ENCODE measurements at regions not wholly inside any gene's neighbourhood (a gene's known extent, or its start where the extent isn't known, plus 50 kb on each side); places are given as distances from the start of the nearest gene placed in this dataset.

DNA sequence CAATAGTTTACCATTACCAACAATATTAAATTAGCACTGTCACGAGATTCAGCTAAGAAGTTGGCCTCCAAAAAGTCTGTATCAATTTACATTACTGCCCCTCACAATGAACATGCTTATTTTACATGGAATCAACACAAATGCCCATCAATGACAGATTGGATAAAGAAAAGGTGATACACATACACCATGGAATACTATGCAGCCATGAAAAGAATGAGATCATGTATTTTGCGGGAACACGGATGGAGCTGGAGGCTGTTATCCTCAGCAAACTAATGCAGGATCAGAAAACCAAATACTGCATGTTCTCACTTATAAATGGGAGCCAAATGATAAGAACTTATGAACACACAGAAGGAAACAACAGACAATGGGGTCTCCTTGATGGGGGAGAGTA is 211.8 kb upstream of the RREB1 start:
- H3K4me3 ChIP-seq (ENCODE audit: low read depth, low read length) = no peak overlapping the region
- TF ChIP-seq, protein P1, sequence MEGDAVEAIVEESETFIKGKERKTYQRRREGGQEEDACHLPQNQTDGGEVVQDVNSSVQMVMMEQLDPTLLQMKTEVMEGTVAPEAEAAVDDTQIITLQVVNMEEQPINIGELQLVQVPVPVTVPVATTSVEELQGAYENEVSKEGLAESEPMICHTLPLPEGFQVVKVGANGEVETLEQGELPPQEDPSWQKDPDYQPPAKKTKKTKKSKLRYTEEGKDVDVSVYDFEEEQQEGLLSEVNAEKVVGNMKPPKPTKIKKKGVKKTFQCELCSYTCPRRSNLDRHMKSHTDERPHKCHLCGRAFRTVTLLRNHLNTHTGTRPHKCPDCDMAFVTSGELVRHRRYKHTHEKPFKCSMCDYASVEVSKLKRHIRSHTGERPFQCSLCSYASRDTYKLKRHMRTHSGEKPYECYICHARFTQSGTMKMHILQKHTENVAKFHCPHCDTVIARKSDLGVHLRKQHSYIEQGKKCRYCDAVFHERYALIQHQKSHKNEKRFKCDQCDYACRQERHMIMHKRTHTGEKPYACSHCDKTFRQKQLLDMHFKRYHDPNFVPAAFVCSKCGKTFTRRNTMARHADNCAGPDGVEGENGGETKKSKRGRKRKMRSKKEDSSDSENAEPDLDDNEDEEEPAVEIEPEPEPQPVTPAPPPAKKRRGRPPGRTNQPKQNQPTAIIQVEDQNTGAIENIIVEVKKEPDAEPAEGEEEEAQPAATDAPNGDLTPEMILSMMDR (IDR thresholded peaks at IDR 0.05; ENCODE audit: insufficient read depth, low read depth, low read length) = no peak
- DNase-seq (ENCODE audit: low read depth) = no peak

DNA sequence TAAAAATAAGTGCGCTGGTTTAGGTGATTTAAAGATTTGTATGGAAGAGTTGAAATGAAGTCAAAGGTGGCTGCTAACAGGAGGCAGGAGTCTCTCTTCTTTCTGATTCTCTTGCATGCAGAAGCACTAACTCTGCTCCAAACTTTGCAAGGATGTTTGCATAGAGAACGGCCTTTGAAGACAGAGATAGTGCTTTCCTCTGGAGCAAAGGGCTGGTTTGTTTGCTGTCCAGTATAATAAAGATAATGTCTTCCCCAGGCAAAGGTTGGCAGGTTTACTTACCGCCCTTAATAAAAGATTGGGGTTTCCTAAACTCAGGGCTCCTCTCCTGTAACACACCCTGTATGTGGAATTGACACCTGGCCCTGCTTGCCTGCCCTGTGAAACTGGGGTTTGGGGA is 210.6 kb upstream of the RREB1 start:
- TF ChIP-seq, protein P1 (IDR thresholded peaks at IDR 0.05; ENCODE audit: insufficient read depth, low read depth, low read length) = no peak
- H3K4me3 ChIP-seq (ENCODE audit: low read depth, low read length) = no peak overlapping the region
- no peak for DNase-seq (ENCODE audit: low read depth)

DNA sequence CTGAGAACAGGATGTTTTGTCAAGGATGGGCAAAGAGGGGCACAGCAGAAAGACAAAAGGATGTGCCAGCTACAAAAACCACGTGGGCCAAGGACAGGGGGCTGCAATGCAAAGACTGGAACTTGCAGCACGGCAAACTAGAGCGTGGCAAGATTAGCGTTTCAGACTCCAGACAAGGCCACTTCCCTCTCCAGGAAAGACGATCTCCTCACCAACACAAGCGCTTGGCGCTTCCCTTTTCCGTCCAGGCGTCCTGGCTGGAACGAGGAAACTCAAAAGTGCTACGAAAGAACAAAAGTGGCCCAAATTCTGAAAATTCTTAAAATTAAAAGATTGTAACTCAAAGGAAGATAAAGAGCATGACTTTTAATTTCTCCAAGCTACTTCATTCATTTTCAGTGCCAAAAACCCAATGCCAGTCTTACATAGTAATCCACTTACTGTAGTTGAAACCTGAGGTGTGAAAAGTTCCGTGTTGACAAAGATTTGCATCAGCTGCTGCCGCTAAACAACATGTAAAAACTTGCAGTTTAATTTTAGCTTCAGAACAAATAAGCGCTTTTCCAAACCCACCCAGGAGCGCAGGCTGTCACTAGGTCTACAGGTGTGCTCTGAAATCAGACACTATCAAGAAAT is 207.1 kb upstream of the RREB1 start:
- no peak overlapping the region for H3K4me3 ChIP-seq (ENCODE audit: low read depth, low read length)
- TF ChIP-seq, protein P1 (IDR thresholded peaks at IDR 0.05; ENCODE audit: insufficient read depth, low read depth, low read length) = no peak
- DNase-seq (ENCODE audit: low read depth) = no peak

DNA sequence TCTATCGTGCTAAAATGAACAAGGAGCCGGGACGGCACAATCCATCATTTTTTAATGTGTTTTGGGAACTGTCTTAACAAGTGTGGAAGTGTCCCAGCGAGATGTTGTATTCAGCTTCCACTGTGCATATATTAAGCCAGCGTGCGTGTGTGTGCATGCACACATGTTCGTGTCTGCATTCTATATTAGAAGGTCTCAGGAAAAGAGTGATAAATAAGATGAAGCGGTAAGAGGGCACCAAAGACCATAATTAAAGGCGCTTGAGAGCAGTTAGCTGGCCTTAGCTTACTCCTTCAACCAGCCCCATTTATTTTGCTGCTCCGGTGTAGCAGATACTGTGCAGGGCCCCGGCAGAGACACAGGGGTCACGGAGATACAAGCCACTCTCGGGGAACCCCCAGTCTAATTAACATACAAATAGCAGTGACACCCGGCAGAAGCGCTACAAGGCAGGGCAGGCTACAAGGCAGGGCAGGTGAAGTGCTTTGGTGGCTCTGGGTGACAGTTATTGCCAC is 206.5 kb upstream of the RREB1 start:
- no peak overlapping the region for H3K4me3 ChIP-seq (ENCODE audit: low read depth, low read length)
- TF ChIP-seq, protein P1 (IDR thresholded peaks at IDR 0.05; ENCODE audit: insufficient read depth, low read depth, low read length) = no peak
- DNase-seq (ENCODE audit: low read depth) = no peak

DNA sequence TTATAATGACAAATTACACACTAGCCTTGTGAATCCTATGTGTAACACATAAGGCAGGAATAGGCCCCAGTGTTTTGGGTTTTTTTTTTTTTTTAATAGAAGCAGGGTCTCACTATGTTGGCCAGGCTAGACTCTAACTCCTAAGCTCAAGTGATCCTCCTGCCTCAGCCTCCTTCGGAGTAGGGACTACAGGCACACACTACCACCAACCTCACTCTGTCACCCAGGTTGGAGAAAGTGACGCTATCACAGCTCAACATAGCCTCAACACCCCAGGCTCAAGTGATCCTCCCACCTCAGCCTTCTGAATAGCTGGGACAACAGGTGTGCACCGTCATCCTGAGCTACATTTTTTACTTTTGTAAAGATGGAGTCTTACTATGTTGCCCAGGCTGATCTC is 205.8 kb upstream of the RREB1 start:
- TF ChIP-seq, protein P1 (IDR thresholded peaks at IDR 0.05; ENCODE audit: insufficient read depth, low read depth, low read length) = no peak
- H3K4me3 ChIP-seq (ENCODE audit: low read depth, low read length) = no peak overlapping the region
- no peak for DNase-seq (ENCODE audit: low read depth)

DNA sequence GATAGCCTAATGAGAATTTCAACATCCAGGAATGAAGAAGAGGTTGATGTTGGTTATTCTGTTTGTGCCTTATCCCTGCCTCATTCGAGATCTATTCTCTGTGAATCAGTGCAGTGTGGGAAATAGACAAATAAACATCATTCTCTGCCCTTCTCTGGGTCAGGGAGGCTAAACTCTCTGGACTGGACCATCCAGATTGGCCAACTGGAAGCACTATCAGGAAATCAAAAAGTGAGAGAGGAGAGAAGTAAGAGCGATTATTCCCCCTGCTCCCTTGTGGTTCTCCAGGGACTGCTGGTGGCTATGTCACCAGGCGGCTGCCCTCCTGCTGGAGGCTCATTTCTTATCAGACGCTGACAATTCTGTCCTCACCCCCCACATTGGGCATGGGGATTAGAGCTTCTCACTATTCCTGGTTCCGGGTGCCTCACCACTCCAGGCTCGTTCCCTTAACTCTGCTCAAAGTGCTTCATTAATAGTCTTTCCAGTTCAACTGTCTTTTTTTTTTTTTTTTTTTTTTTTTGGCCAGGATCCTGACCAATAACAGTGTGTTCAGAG is 201.7 kb upstream of the RREB1 start:
- H3K4me3 ChIP-seq (ENCODE audit: low read depth, low read length) = no peak overlapping the region
- TF ChIP-seq, protein P1 (IDR thresholded peaks at IDR 0.05; ENCODE audit: insufficient read depth, low read depth, low read length) = no peak
- DNase-seq (ENCODE audit: low read depth) = no peak

All from fibroblast of villous mesenchyme (primary cell).